ENCODE measurements at regions not wholly inside any gene's neighbourhood (a gene's known extent, or its start where the extent isn't known, plus 50 kb on each side); places are given as distances from the start of the nearest gene placed in this dataset.

DNA sequence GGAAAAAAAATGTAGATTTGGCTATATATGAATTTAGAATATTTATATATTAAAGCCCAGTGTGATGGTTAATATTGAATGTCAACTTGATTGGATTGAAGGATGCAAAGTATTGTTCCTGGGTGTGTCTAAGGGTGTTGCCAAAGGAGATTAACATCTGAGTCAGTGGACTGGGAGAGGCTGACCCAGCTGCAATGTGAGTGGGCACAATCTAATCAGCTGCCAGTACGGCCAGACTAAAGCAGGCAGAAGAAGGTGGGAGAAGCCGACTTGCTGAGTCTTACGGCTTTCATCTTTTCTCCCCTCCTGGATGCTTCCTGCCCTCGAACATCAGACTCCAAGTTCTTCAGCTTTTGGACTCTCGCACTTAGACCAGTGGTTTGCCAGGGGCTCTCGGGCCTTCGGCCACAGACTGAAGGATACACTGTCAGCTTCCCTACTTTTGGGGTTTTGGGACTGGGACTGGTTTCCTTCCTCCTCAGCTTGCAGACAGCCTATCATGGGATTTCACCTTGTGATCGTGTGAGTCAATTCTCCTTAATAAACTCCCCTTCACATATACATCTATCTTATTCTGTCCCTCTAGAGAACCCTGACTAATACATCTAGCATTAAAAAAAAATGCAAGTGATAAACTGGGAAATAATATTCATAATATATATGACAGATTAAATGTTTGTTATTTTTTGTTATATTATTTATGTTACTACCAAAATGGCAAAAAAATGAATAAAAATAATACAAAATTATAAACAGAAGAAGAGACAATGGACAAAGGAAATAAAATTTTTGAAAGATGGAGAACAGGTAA, 122.4 kb downstream of the DLEU7 start:
- no peak overlapping the region for H2AFZ ChIP-seq
- no peaks in the 10 kb centered on the region for H3K79me2 ChIP-seq
- H3K27me3 ChIP-seq: no peaks in the 10 kb centered on the region
- DNase-seq (ENCODE audit: low spot score): no peak
- H3K4me2 ChIP-seq: no peak overlapping the region
- H3K27ac ChIP-seq: no peak overlapping the region
- no peaks in the 10 kb centered on the region for H3K9me2 ChIP-seq (replicated peaks; ENCODE audit: insufficient read depth)
- no peaks in the 10 kb centered on the region for H3K9me3 ChIP-seq (ENCODE audit: low read depth)
- no peaks in the 10 kb centered on the region for H3K4me1 ChIP-seq (ENCODE audit: insufficient read depth)
- no peak overlapping the region for H3K4me3 ChIP-seq
- H3K36me3 ChIP-seq (replicated peaks; ENCODE audit: insufficient read depth, low read depth): no peaks in the 10 kb centered on the region
- H4K20me1 ChIP-seq (ENCODE audit: insufficient read depth, poor library complexity, severe bottlenecking): no peaks in the 10 kb centered on the region
- TF ChIP-seq EZH2 (IDR thresholded peaks at IDR 0.05; ENCODE audit: borderline replicate concordance): no peak
- no peak for TF ChIP-seq EZH2phosphoT487 (IDR thresholded peaks at IDR 0.05; ENCODE audit: low read depth, severe bottlenecking, unreplicated experiment)
- no peak for TF ChIP-seq CTCF (IDR thresholded peaks at IDR 0.05; ENCODE audit: poor library complexity)
- 77% methylated on average over 8 of the region's 8 CpGs for whole genome bisulfite sequencing (ENCODE audit: low lambda C conversion rate, missing lambda C conversion rate)

DNA sequence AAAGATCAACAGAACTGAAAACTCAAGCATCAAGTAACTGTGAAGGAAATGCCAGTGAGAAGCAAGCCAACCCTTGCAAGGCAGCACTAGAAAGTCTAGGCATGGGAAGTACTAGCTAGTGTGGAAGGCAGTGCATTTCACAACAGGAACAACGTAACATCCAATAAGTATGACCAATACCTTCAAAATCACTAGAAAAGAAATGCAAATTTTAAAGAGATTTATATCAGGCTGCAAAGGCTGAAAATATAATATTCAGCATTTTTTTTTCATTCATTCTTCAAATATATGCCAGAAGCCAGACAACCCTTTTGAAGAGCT, 121.9 kb downstream of the DLEU7 start:
- no peak for TF ChIP-seq CTCF (IDR thresholded peaks at IDR 0.05; ENCODE audit: poor library complexity)
- TF ChIP-seq EZH2phosphoT487 (IDR thresholded peaks at IDR 0.05; ENCODE audit: low read depth, severe bottlenecking, unreplicated experiment): no peak
- TF ChIP-seq EZH2 (IDR thresholded peaks at IDR 0.05; ENCODE audit: borderline replicate concordance): no peak
- 100% methylated on average over 1 of the region's 1 CpG for WGBS (ENCODE audit: low lambda C conversion rate, missing lambda C conversion rate)
- no peak overlapping the region for H2AFZ ChIP-seq
- H3K4me2 ChIP-seq: no peak overlapping the region
- H3K27ac ChIP-seq: no peak overlapping the region
- no peaks in the 10 kb centered on the region for H3K9me3 ChIP-seq (ENCODE audit: low read depth)
- no peaks in the 10 kb centered on the region for H4K20me1 ChIP-seq (ENCODE audit: insufficient read depth, poor library complexity, severe bottlenecking)
- H3K79me2 ChIP-seq: no peaks in the 10 kb centered on the region
- H3K36me3 ChIP-seq (replicated peaks; ENCODE audit: insufficient read depth, low read depth): no peaks in the 10 kb centered on the region
- no peaks in the 10 kb centered on the region for H3K4me1 ChIP-seq (ENCODE audit: insufficient read depth)
- DNase-seq (ENCODE audit: low spot score): no peak
- no peaks in the 10 kb centered on the region for H3K9me2 ChIP-seq (replicated peaks; ENCODE audit: insufficient read depth)
- H3K4me3 ChIP-seq: no peak overlapping the region
- H3K27me3 ChIP-seq: no peaks in the 10 kb centered on the region

- no peak for TF ChIP-seq CTCF (IDR thresholded peaks at IDR 0.05; ENCODE audit: poor library complexity)
- TF ChIP-seq EZH2 (IDR thresholded peaks at IDR 0.05; ENCODE audit: borderline replicate concordance): no peak
- no peak for TF ChIP-seq EZH2phosphoT487 (IDR thresholded peaks at IDR 0.05; ENCODE audit: low read depth, severe bottlenecking, unreplicated experiment)
- Histone ChIP-seq H3K9me3 (ENCODE audit: low read depth) (no peaks in the 10 kb centered on the region), H3K4me1 (ENCODE audit: insufficient read depth) (no peaks in the 10 kb centered on the region), H4K20me1 (ENCODE audit: insufficient read depth, poor library complexity, severe bottlenecking) (no peaks in the 10 kb centered on the region), H3K27ac (no peak overlapping the region), H3K36me3 (replicated peaks; ENCODE audit: insufficient read depth, low read depth) (no peaks in the 10 kb centered on the region), H2AFZ (no peak overlapping the region), H3K4me2 (no peak overlapping the region), H3K27me3 (no peaks in the 10 kb centered on the region), H3K9me2 (replicated peaks; ENCODE audit: insufficient read depth) (no peaks in the 10 kb centered on the region), H3K79me2 (no peaks in the 10 kb centered on the region), H3K4me3 (no peak overlapping the region)
- WGBS (ENCODE audit: low lambda C conversion rate, missing lambda C conversion rate): 89% methylated on average over 2 of the region's 2 CpGs
- no peak for DNase-seq (ENCODE audit: low spot score)
Observed at GRCh38 chr13:50722440-50723125, 120.9 kb downstream of the DLEU7 start.

Measured in hepatocyte (in vitro differentiated cells).